Type B pancreatic cell (in vitro differentiated cells): ENCODE measurements at regions not wholly inside any gene's neighbourhood (a gene's known extent, or its start where the extent isn't known, plus 50 kb on each side); places are given as distances from the start of the nearest gene placed in this dataset.
"Not testable (repeated sequence)": the region's sequence is repeated elsewhere in the genome, so short reads cannot be mapped to it uniquely, and the experiment has no call there.

Experiments used
- DNase-seq: peaks from one replicate; pipeline ENCODE4 v3.0.0; 2021; ENCODE audit warnings: mixed read lengths; ENCODE audit not compliant: unreplicated experiment; ENCODE audit errors: extremely low spot score
- H3K27ac Mint-ChIP-seq: 2 replicates; pipeline ENCODE4 v1.8.0; 2021; ENCODE audit warnings: mild to moderate bottlenecking, mixed read lengths
- H3K27me3 Mint-ChIP-seq: 2 replicates; pipeline ENCODE4 v1.8.0; 2021; ENCODE audit warnings: mixed read lengths
- H3K36me3 Mint-ChIP-seq: 2 replicates; pipeline ENCODE4 v1.8.0; 2021; ENCODE audit warnings: mixed read lengths
- H3K4me1 Mint-ChIP-seq: one replicate; pipeline ENCODE4 v1.8.0; 2021; ENCODE audit warnings: mixed read lengths; ENCODE audit not compliant: unreplicated experiment
- H3K4me3 Mint-ChIP-seq: 2 replicates; pipeline ENCODE4 v1.8.0; 2021; ENCODE audit warnings: mild to moderate bottlenecking, mixed read lengths
- H3K9me3 Mint-ChIP-seq: 2 replicates; pipeline ENCODE4 v1.8.0; 2021; ENCODE audit warnings: mixed read lengths
- TF ChIP-seq, protein P1 (sequence below): fragments of 200-600 bp; sonication (generic); conservative IDR thresholded peaks from 2 replicates; pipeline ENCODE4 v1.5.0; 2021; ENCODE audit warnings: antibody characterized with exemption, mild to moderate bottlenecking

DNA sequence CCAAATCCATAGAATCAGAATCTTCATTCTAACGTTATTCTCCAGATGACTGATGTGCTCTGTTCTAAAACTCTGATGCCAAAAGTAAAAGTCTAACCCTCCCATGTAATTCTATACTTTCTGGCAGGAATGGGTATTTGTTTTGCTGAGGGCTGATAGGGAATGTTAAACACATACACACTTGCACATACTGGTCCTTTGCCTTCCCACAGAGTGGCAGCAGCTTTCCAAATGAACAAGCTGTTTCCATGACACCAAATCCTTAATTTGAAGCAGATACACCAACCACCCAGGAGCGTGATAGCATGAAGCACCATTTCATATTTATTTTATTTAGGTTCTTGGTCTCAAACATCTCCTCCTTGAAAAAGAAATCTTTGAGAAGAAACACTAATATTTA lies 155.5 kb upstream of the PRDX4 start:
- TF ChIP-seq, protein P1, sequence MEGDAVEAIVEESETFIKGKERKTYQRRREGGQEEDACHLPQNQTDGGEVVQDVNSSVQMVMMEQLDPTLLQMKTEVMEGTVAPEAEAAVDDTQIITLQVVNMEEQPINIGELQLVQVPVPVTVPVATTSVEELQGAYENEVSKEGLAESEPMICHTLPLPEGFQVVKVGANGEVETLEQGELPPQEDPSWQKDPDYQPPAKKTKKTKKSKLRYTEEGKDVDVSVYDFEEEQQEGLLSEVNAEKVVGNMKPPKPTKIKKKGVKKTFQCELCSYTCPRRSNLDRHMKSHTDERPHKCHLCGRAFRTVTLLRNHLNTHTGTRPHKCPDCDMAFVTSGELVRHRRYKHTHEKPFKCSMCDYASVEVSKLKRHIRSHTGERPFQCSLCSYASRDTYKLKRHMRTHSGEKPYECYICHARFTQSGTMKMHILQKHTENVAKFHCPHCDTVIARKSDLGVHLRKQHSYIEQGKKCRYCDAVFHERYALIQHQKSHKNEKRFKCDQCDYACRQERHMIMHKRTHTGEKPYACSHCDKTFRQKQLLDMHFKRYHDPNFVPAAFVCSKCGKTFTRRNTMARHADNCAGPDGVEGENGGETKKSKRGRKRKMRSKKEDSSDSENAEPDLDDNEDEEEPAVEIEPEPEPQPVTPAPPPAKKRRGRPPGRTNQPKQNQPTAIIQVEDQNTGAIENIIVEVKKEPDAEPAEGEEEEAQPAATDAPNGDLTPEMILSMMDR, result no peak
- H3K27me3 Mint-ChIP-seq, result no peaks in the 10 kb centered on the region
- no peaks in the 10 kb centered on the region for H3K9me3 Mint-ChIP-seq
- no peak for DNase-seq
- H3K4me1 Mint-ChIP-seq, result peaks cover 4% of the 10 kb centered on the region
- no peak overlapping the region for H3K27ac Mint-ChIP-seq
- H3K4me3 Mint-ChIP-seq, result no peak overlapping the region
- no peaks in the 10 kb centered on the region for H3K36me3 Mint-ChIP-seq

DNA sequence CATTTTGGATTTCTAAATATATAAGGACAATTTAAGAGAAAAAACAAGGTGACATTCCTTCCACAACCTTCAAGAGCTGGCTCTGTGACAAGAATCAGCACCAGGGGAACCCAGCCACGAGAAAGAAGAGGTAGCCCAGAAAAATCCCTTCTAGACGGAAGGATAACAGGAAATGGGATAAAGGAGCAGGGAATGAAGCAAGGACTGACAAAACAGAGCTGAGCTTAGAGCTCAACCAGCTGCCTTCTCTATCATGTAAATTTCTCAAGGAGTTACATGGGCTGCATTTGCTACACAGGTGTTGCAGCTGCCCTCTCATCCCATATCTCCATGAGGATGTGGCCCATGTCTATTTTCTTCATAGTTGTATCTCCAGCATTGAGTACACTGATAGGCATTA lies 154.2 kb upstream of the PRDX4 start:
- H3K36me3 Mint-ChIP-seq, result no peaks in the 10 kb centered on the region
- no peak overlapping the region for H3K27ac Mint-ChIP-seq
- no peak for DNase-seq
- no peak overlapping the region for H3K4me3 Mint-ChIP-seq
- H3K4me1 Mint-ChIP-seq, result peaks cover 4% of the 10 kb centered on the region
- no peaks in the 10 kb centered on the region for H3K27me3 Mint-ChIP-seq
- no peaks in the 10 kb centered on the region for H3K9me3 Mint-ChIP-seq
- TF ChIP-seq, protein P1, result no peak

DNA sequence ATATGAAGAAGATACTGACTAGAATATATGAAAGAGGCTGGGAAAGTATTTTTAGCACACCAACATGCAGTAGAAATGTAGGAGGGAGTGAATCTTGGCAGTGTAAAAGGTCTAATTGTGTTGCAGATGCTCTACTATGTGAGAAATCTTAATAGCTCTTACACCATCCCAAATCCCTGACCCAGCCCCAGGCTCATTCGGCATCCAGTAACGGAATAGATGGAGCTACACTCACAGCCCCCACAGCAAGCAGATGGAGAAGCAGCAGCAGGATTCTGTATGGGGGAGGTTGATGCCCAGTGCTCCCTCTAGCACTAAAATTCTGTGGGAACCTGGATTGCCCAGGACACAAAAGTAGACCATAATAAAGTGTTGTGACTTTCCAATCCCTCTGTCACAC lies 153.2 kb upstream of the PRDX4 start:
- Mint-ChIP-seq H3K27me3 (no peaks in the 10 kb centered on the region), H3K36me3 (no peaks in the 10 kb centered on the region), H3K9me3 (no peaks in the 10 kb centered on the region), H3K4me1 (peaks cover 4% of the 10 kb centered on the region), H3K27ac (no peak overlapping the region), H3K4me3 (no peak overlapping the region)
- TF ChIP-seq, protein P1, result no peak
- no peak for DNase-seq

DNA sequence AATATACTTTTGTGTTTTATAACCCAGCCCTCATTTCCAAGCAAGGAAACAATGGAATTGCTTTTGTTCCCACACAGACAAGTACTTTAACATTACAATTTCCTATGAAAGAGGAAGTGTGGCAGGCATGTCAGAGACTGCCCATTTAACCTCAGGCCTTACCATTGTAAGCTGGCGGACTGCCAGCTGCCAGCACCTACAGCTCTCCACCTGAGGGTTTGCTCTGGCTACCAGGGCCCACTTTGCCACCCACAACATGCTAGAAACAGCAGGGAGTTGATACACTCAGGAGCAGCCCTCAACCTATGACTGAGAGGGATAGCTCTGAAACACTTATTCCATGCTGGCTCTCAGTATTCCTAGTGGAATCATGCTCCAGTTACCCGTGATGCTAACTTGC lies 152.3 kb upstream of the PRDX4 start:
- H3K9me3 Mint-ChIP-seq, result no peaks in the 10 kb centered on the region
- H3K4me1 Mint-ChIP-seq, result peaks cover 4% of the 10 kb centered on the region
- H3K4me3 Mint-ChIP-seq, result no peak overlapping the region
- no peaks in the 10 kb centered on the region for H3K27me3 Mint-ChIP-seq
- TF ChIP-seq, protein P1, result no peak
- no peaks in the 10 kb centered on the region for H3K36me3 Mint-ChIP-seq
- DNase-seq, result no peak
- no peak overlapping the region for H3K27ac Mint-ChIP-seq

DNA sequence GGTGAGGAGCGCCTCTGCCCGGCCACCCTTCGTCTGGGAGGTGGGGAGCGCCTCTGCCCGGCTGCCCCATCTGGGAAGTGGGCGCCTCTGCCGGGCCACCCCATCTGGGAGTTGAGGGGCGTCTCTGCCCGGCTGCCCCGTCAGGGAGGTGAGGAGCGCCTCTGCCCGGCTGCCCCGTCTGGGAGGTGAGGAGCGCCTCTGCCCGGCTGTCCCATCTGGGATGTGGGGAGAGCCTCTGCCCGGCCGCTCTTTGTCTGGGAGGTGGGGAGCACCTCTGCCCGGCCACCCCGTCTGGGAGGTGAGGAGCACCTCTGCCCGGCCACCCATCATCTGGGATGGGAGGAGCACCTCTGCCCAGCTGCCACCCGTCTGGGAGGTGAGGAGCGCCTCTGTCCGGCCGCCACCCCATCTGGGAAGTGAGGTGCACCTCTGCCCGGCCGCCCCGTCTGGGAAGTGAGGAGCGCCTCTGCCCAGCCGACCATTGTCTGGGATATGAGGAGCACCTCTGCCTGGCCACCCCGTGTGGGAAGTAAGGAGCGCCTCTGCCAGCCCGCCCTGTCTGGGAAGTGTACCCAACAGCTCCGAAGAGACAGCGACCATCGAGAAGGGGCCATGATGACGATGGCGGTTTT lies 144.2 kb upstream of the PRDX4 start:
- H3K27ac Mint-ChIP-seq, H3K27me3 Mint-ChIP-seq, H3K4me3 Mint-ChIP-seq, H3K9me3 Mint-ChIP-seq, H3K4me1 Mint-ChIP-seq, DNase-seq, H3K36me3 Mint-ChIP-seq: not testable (repeated sequence)

DNA sequence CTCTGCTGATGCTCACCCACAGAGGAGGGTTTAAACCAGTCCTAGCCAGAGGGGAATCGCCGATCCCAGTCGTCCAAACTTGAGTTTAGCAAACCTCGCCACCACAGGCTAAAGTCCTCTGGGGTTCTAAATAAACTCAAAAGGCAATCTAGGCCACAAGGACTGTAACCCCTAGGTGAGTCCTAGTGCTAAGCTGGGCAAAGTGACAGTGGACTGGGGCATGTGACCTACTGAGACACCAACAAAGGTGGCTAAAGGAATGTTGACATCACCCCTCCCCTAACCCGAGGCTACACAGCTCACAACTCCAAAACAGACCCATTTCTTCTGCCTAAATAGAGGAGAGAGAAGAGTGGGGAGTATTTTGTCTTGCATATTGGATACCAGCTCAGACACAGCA lies 142.8 kb upstream of the PRDX4 start:
- no peaks in the 10 kb centered on the region for H3K9me3 Mint-ChIP-seq
- DNase-seq, result no peak
- H3K27ac Mint-ChIP-seq, result no peak overlapping the region
- no peaks in the 10 kb centered on the region for H3K36me3 Mint-ChIP-seq
- no peaks in the 10 kb centered on the region for H3K4me1 Mint-ChIP-seq
- TF ChIP-seq, protein P1, result no peak
- H3K4me3 Mint-ChIP-seq, result no peak overlapping the region
- no peaks in the 10 kb centered on the region for H3K27me3 Mint-ChIP-seq
